HEK293 (cell line): ENCODE measurements at regions not wholly inside any gene's neighbourhood (a gene's known extent, or its start where the extent isn't known, plus 50 kb on each side); places are given as distances from the start of the nearest gene placed in this dataset.

Source experiments
- CTCF ChIA-PET: fragments of 350-600 bp; formaldehyde crosslinking; extraction: SDS; loops from one replicate; lab custom pipeline; 2021; ENCODE audit warnings: antibody characterized with exemption; lab: Yijun Ruan, JAX
- POLR2A ChIA-PET: fragments of 300-600 bp; formaldehyde crosslinking; extraction: SDS; loops from one replicate; lab custom pipeline; 2020; ENCODE audit warnings: antibody characterized with exemption, inconsistent platforms; lab: Yijun Ruan, JAX
- H3K27ac ChIP-seq: fragments of 200-500 bp; sonication (Bioruptor generic); 2 replicates; pipeline ENCODE4 v1.5.1; 2014; ENCODE audit warnings: low read depth, low read length, control low read depth, inconsistent platforms; ENCODE audit errors: extremely low read depth
- H3K36me3 ChIP-seq, 2 experiments: fragments of 200-500 bp in 1 of 2; sonication (Bioruptor generic) in 1 of 2; 1 replicate in 1 of 2; 2 replicates in 1 of 2; pipeline ENCODE4 v1.5.1; 2014 to 2017; ENCODE audit warnings: inconsistent platforms in 2 of 2, low read length in 2 of 2; ENCODE audit not compliant: control insufficient read depth in 2 of 2, insufficient read depth in 1 of 2
- H3K4me1 ChIP-seq: fragments of 200-500 bp; sonication (Bioruptor generic); 2 replicates; pipeline ENCODE4 v1.5.1; 2014; ENCODE audit warnings: mild to moderate bottlenecking, low read length, inconsistent platforms; ENCODE audit not compliant: control insufficient read depth, insufficient read depth
- H3K4me3 ChIP-seq: 2 replicates; pipeline ENCODE4 v1.5.1; 2011; ENCODE audit warnings: low read depth, mild to moderate bottlenecking, control low read depth, low read length, moderate library complexity
- H3K9me3 ChIP-seq: fragments of 200-500 bp; sonication (Bioruptor generic); 2 replicates; pipeline ENCODE4 v1.5.1; 2014; ENCODE audit warnings: low read depth, low read length, inconsistent platforms; ENCODE audit not compliant: control insufficient read depth, insufficient read depth
- BCL11B ChIP-seq: fragments of 450-650 bp; formaldehyde crosslinking; IDR thresholded peaks from 2 replicates; pipeline ENCODE4 v1.5.1; 2016; ENCODE audit warnings: low read depth, missing biosample characterization, missing genetic modification characterization
- IKZF3 ChIP-seq: fragments of 450-650 bp; IDR thresholded peaks from 2 replicates; pipeline ENCODE4 v1.5.0; 2018; ENCODE audit warnings: missing biosample characterization, mild to moderate bottlenecking, missing genetic modification characterization, moderate library complexity
- MEIS1 ChIP-seq: sonication (generic); formaldehyde crosslinking; IDR thresholded peaks from 2 replicates; pipeline ENCODE4 v1.8.1; 2022; ENCODE audit warnings: missing genetic modification reagents, mild to moderate bottlenecking, borderline replicate concordance
- REPIN1 ChIP-seq: fragments of 450-650 bp; formaldehyde crosslinking; IDR thresholded peaks from 2 replicates; pipeline ENCODE4 v1.5.1; 2017; ENCODE audit warnings: missing biosample characterization, missing genetic modification characterization, low read depth
- ZBTB48 ChIP-seq: fragments of 450-650 bp; formaldehyde crosslinking; IDR thresholded peaks from 2 replicates; pipeline ENCODE4 v1.5.1; 2016; ENCODE audit warnings: missing biosample characterization, missing genetic modification characterization
- ZFHX2 ChIP-seq: fragments of 450-650 bp; formaldehyde crosslinking; conservative IDR thresholded peaks from 2 replicates; pipeline ENCODE4 v1.5.1; 2016; ENCODE audit warnings: missing biosample characterization, missing genetic modification characterization
- ZFP3 ChIP-seq: fragments of 450-650 bp; formaldehyde crosslinking; IDR thresholded peaks from 2 replicates; pipeline ENCODE4 v1.5.1; 2016; ENCODE audit warnings: low read depth, missing biosample characterization, missing genetic modification characterization
- ZFP69B ChIP-seq: fragments of 450-650 bp; formaldehyde crosslinking; IDR thresholded peaks from 2 replicates; pipeline ENCODE4 v1.5.1; 2016; ENCODE audit warnings: missing biosample characterization, missing genetic modification characterization
- ZNF211 ChIP-seq: fragments of 450-650 bp; formaldehyde crosslinking; IDR thresholded peaks from 2 replicates; pipeline ENCODE4 v1.5.1; 2016; ENCODE audit warnings: low read depth, missing biosample characterization, missing genetic modification characterization
- ZNF23 ChIP-seq: fragments of 450-650 bp; formaldehyde crosslinking; IDR thresholded peaks from 2 replicates; pipeline ENCODE4 v1.5.1; 2016; ENCODE audit warnings: missing biosample characterization, missing genetic modification characterization, borderline replicate concordance
- ZNF404 ChIP-seq: fragments of 450-650 bp; formaldehyde crosslinking; IDR thresholded peaks from 2 replicates; pipeline ENCODE4 v1.5.1; 2017; ENCODE audit warnings: missing biosample characterization, missing genetic modification characterization
- ZNF514 ChIP-seq: fragments of 450-650 bp; formaldehyde crosslinking; IDR thresholded peaks from 2 replicates; pipeline ENCODE4 v1.5.1; 2016; ENCODE audit warnings: missing biosample characterization, missing genetic modification characterization
- ZNF529 ChIP-seq: fragments of 450-650 bp; formaldehyde crosslinking; IDR thresholded peaks from 2 replicates; pipeline ENCODE4 v1.5.1; 2017; ENCODE audit warnings: missing genetic modification characterization, missing biosample characterization; ENCODE audit not compliant: insufficient replicate concordance
- ZNF560 ChIP-seq: fragments of 450-650 bp; formaldehyde crosslinking; IDR thresholded peaks from 2 replicates; pipeline ENCODE4 v1.5.1; 2017; ENCODE audit warnings: missing biosample characterization, missing genetic modification characterization, borderline replicate concordance
- ZNF610 ChIP-seq: fragments of 450-650 bp; formaldehyde crosslinking; IDR thresholded peaks from 2 replicates; pipeline ENCODE4 v1.5.1; 2016; ENCODE audit warnings: missing biosample characterization, missing genetic modification characterization, borderline replicate concordance
- TF ChIP-seq, protein P1 (sequence below): fragments of 450-650 bp; formaldehyde crosslinking; IDR thresholded peaks from 2 replicates; pipeline ENCODE4 v1.5.1; 2017; ENCODE audit warnings: missing biosample characterization, mild to moderate bottlenecking, missing genetic modification characterization, moderate library complexity
- TF ChIP-seq, protein P2 (sequence below): fragments of 450-650 bp; formaldehyde crosslinking; IDR thresholded peaks from 2 replicates; pipeline ENCODE4 v1.5.1; 2016; ENCODE audit warnings: missing biosample characterization, missing genetic modification characterization
- TF ChIP-seq, protein P3 (sequence below): fragments of 450-650 bp; formaldehyde crosslinking; conservative IDR thresholded peaks from 2 replicates; pipeline ENCODE4 v1.5.1; 2016; ENCODE audit warnings: low read depth, missing biosample characterization, missing genetic modification characterization
- TF ChIP-seq, protein P4 (sequence below): IDR thresholded peaks from 2 replicates; pipeline ENCODE4 v1.6.1; 2011; ENCODE audit warnings: mild to moderate bottlenecking, low read depth, low read length, borderline replicate concordance
- TF ChIP-seq, protein P5 (sequence below): fragments of 450-650 bp; formaldehyde crosslinking; IDR thresholded peaks from 2 replicates; pipeline ENCODE4 v1.5.1; 2016; ENCODE audit warnings: missing biosample characterization, missing genetic modification characterization
- TF ChIP-seq, protein P6 (sequence below): fragments of 450-650 bp; formaldehyde crosslinking; IDR thresholded peaks from 2 replicates; pipeline ENCODE4 v1.5.1; 2016; ENCODE audit warnings: missing biosample characterization, missing genetic modification characterization

DNA sequence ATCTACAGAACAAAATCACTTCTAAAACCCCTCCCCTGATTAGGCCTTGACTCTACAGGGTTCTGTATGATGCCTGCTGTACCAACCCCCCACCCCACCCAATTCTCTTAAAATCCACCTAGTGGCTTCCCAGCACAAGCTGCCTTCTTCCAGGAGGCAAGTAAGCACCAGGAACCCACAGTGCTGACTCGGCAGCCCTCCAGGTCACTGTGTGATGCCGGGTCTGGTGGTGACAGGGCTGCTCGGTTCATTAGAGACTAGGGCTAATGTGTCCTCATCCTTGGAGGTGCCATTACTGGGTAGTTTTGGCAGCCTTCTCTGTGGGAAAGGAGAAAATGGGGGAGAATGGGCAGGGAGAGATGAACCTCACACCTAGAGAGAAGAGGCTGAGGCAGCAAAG lies 363.5 kb downstream of the PTPRU start:
- no peaks in the 10 kb centered on the region for H3K4me1 ChIP-seq
- ChIA-PET POLR2A (no interaction called here), CTCF (interaction anchor here (0.6 to 0.8 kb wide), 3 partner anchors 66 to 745 kb away, joined by 3 to 4 read pairs (median 3); no protein-coding TSS in a partner anchor)
- TF ChIP-seq ZFP3 (tag by site-specific recombination) (no peak), ZNF211 (tag by site-specific recombination) (no peak), ZFHX2 (tag by site-specific recombination) (no peak), ZFP69B (no peak), ZNF23 (no peak), ZNF514 (tag by site-specific recombination) (no peak), ZNF610 (tag by site-specific recombination) (no peak), ZNF404 (tag by site-specific recombination) (no peak), ZNF529 (tag by site-specific recombination) (no peak), BCL11B (tag by site-specific recombination) (no peak), MEIS1 (CRISPR knock-in tag) (no peak), IKZF3 (tag by site-specific recombination) (no peak)
- TF ChIP-seq, protein P1, sequence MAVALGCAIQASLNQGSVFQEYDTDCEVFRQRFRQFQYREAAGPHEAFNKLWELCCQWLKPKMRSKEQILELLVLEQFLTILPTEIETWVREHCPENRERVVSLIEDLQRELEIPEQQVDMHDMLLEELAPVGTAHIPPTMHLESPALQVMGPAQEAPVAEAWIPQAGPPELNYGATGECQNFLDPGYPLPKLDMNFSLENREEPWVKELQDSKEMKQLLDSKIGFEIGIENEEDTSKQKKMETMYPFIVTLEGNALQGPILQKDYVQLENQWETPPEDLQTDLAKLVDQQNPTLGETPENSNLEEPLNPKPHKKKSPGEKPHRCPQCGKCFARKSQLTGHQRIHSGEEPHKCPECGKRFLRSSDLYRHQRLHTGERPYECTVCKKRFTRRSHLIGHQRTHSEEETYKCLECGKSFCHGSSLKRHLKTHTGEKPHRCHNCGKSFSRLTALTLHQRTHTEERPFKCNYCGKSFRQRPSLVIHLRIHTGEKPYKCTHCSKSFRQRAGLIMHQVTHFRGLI (tag by site-specific recombination): no peak
- TF ChIP-seq, protein P2, sequence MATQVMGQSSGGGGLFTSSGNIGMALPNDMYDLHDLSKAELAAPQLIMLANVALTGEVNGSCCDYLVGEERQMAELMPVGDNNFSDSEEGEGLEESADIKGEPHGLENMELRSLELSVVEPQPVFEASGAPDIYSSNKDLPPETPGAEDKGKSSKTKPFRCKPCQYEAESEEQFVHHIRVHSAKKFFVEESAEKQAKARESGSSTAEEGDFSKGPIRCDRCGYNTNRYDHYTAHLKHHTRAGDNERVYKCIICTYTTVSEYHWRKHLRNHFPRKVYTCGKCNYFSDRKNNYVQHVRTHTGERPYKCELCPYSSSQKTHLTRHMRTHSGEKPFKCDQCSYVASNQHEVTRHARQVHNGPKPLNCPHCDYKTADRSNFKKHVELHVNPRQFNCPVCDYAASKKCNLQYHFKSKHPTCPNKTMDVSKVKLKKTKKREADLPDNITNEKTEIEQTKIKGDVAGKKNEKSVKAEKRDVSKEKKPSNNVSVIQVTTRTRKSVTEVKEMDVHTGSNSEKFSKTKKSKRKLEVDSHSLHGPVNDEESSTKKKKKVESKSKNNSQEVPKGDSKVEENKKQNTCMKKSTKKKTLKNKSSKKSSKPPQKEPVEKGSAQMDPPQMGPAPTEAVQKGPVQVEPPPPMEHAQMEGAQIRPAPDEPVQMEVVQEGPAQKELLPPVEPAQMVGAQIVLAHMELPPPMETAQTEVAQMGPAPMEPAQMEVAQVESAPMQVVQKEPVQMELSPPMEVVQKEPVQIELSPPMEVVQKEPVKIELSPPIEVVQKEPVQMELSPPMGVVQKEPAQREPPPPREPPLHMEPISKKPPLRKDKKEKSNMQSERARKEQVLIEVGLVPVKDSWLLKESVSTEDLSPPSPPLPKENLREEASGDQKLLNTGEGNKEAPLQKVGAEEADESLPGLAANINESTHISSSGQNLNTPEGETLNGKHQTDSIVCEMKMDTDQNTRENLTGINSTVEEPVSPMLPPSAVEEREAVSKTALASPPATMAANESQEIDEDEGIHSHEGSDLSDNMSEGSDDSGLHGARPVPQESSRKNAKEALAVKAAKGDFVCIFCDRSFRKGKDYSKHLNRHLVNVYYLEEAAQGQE (tag by site-specific recombination): no peak
- TF ChIP-seq, protein P3, sequence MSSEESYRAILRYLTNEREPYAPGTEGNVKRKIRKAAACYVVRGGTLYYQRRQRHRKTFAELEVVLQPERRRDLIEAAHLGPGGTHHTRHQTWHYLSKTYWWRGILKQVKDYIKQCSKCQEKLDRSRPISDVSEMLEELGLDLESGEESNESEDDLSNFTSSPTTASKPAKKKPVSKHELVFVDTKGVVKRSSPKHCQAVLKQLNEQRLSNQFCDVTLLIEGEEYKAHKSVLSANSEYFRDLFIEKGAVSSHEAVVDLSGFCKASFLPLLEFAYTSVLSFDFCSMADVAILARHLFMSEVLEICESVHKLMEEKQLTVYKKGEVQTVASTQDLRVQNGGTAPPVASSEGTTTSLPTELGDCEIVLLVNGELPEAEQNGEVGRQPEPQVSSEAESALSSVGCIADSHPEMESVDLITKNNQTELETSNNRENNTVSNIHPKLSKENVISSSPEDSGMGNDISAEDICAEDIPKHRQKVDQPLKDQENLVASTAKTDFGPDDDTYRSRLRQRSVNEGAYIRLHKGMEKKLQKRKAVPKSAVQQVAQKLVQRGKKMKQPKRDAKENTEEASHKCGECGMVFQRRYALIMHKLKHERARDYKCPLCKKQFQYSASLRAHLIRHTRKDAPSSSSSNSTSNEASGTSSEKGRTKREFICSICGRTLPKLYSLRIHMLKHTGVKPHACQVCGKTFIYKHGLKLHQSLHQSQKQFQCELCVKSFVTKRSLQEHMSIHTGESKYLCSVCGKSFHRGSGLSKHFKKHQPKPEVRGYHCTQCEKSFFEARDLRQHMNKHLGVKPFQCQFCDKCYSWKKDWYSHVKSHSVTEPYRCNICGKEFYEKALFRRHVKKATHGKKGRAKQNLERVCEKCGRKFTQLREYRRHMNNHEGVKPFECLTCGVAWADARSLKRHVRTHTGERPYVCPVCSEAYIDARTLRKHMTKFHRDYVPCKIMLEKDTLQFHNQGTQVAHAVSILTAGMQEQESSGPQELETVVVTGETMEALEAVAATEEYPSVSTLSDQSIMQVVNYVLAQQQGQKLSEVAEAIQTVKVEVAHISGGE (tag by site-specific recombination): no peak
- TF ChIP-seq, protein P4, sequence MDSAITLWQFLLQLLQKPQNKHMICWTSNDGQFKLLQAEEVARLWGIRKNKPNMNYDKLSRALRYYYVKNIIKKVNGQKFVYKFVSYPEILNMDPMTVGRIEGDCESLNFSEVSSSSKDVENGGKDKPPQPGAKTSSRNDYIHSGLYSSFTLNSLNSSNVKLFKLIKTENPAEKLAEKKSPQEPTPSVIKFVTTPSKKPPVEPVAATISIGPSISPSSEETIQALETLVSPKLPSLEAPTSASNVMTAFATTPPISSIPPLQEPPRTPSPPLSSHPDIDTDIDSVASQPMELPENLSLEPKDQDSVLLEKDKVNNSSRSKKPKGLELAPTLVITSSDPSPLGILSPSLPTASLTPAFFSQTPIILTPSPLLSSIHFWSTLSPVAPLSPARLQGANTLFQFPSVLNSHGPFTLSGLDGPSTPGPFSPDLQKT: no peak
- no peaks in the 10 kb centered on the region for H3K36me3 ChIP-seq
- H3K27ac ChIP-seq: no peak overlapping the region
- H3K9me3 ChIP-seq: no peaks in the 10 kb centered on the region
- H3K4me3 ChIP-seq: no peak overlapping the region

DNA sequence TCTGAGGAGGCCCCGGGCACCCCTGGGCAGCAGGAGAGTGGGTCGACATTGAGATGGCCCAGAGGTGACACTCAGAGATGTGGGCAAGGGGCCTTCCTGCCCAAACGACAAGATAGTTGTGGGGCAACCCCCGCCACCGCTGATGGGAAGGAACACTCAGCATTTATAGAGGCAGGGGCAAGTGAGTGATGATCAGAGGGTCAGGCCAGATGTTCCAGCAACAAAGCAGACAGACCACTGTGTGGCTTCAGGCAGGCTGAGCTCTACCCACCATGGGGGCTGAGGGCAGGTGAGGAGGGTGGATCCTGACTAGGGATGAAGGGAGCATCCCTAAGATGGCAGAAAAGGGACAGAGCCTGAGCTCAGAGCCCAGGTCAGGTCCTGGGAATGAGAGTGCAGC lies 362.7 kb downstream of the PTPRU start:
- H3K9me3 ChIP-seq: no peaks in the 10 kb centered on the region
- ChIA-PET POLR2A (no interaction called here), CTCF (interaction anchor here (0.8 kb wide), 1 partner anchor 175 kb away, joined by 3 read pairs; no protein-coding TSS in a partner anchor)
- no peaks in the 10 kb centered on the region for H3K4me1 ChIP-seq
- H3K27ac ChIP-seq: no peak overlapping the region
- no peaks in the 10 kb centered on the region for H3K36me3 ChIP-seq
- no peak overlapping the region for H3K4me3 ChIP-seq
- TF ChIP-seq REPIN1 (tag by site-specific recombination): no peak
- no peak for TF ChIP-seq ZBTB48 (tag by site-specific recombination)
- TF ChIP-seq, protein P5, sequence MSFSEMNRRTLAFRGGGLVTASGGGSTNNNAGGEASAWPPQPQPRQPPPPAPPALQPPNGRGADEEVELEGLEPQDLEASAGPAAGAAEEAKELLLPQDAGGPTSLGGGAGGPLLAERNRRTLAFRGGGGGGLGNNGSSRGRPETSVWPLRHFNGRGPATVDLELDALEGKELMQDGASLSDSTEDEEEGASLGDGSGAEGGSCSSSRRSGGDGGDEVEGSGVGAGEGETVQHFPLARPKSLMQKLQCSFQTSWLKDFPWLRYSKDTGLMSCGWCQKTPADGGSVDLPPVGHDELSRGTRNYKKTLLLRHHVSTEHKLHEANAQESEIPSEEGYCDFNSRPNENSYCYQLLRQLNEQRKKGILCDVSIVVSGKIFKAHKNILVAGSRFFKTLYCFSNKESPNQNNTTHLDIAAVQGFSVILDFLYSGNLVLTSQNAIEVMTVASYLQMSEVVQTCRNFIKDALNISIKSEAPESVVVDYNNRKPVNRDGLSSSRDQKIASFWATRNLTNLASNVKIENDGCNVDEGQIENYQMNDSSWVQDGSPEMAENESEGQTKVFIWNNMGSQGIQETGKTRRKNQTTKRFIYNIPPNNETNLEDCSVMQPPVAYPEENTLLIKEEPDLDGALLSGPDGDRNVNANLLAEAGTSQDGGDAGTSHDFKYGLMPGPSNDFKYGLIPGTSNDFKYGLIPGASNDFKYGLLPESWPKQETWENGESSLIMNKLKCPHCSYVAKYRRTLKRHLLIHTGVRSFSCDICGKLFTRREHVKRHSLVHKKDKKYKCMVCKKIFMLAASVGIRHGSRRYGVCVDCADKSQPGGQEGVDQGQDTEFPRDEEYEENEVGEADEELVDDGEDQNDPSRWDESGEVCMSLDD (tag by site-specific recombination): no peak
- no peak for TF ChIP-seq ZNF529 (tag by site-specific recombination)
- TF ChIP-seq ZNF514 (tag by site-specific recombination): no peak
- TF ChIP-seq, protein P6, sequence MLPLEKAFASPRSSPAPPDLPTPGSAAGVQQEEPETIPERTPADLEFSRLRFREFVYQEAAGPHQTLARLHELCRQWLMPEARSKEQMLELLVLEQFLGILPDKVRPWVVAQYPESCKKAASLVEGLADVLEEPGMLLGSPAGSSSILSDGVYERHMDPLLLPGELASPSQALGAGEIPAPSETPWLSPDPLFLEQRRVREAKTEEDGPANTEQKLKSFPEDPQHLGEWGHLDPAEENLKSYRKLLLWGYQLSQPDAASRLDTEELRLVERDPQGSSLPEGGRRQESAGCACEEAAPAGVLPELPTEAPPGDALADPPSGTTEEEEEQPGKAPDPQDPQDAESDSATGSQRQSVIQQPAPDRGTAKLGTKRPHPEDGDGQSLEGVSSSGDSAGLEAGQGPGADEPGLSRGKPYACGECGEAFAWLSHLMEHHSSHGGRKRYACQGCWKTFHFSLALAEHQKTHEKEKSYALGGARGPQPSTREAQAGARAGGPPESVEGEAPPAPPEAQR (tag by site-specific recombination): no peak
- no peak for TF ChIP-seq ZNF560 (tag by site-specific recombination)
